CD4-positive, alpha-beta T cell treated with Interleukin-4 for 1 hour (primary cell): ENCODE measurements at regions not wholly inside any gene's neighbourhood (a gene's known extent, or its start where the extent isn't known, plus 50 kb on each side); places are given as distances from the start of the nearest gene placed in this dataset.

Experiments used
- DNase-seq, 2 donors: peaks; one replicate each; pipeline ENCODE4 v3.0.0-alpha.2; 2020 to 2022

GRCh38 chr12:86852451-86852850 is 596.3 kb upstream of the MGAT4C start:
- no peak for DNase-seq

GRCh38 chr12:86838711-86839110 is 582.5 kb upstream of the MGAT4C start:
- DNase-seq, result no peak

- no peak for DNase-seq
Measured at GRCh38 chr12:86838260-86838659, 582.1 kb upstream of the MGAT4C start.

GRCh38 chr12:86837246-86837645 is 581.1 kb upstream of the MGAT4C start:
- no peak for DNase-seq

GRCh38 chr12:86834217-86834616 is 578.0 kb upstream of the MGAT4C start:
- DNase-seq, result no peak

GRCh38 chr12:86827409-86827808 is 571.2 kb upstream of the MGAT4C start:
- DNase-seq, result no peak

- DNase-seq, result no peak
Measured at GRCh38 chr12:86826051-86826450, 569.9 kb upstream of the MGAT4C start.

GRCh38 chr12:86801439-86801838 is 545.2 kb upstream of the MGAT4C start:
- DNase-seq, result no peak

GRCh38 chr12:86799616-86800015 is 543.4 kb upstream of the MGAT4C start:
- DNase-seq, result no peak

GRCh38 chr12:86796550-86796949 is 540.4 kb upstream of the MGAT4C start:
- no peak for DNase-seq

- DNase-seq, result no peak
Measured at GRCh38 chr12:86788661-86789060, 532.5 kb upstream of the MGAT4C start.

GRCh38 chr12:86787419-86787818 is 531.2 kb upstream of the MGAT4C start:
- no peak for DNase-seq

GRCh38 chr12:86777325-86777724 is 521.1 kb upstream of the MGAT4C start:
- DNase-seq, result no peak

GRCh38 chr12:86774841-86775388 is 518.7 kb upstream of the MGAT4C start:
- DNase-seq, result no peak

GRCh38 chr12:86772696-86773095 is 516.5 kb upstream of the MGAT4C start:
- no peak for DNase-seq

GRCh38 chr12:86770871-86771270 is 514.7 kb upstream of the MGAT4C start:
- DNase-seq, result no peak

GRCh38 chr12:86748894-86749293 is 492.7 kb upstream of the MGAT4C start:
- DNase-seq, result no peak

- no peak for DNase-seq
Measured at GRCh38 chr12:86744547-86745212, 488.5 kb upstream of the MGAT4C start.

- DNase-seq, result no peak
Measured at GRCh38 chr12:86743875-86744536, 487.8 kb upstream of the MGAT4C start.

- no peak for DNase-seq
Measured at GRCh38 chr12:86741531-86741930, 485.3 kb upstream of the MGAT4C start.

- no peak for DNase-seq
Measured at GRCh38 chr12:86735851-86736250, 479.7 kb upstream of the MGAT4C start.

- no peak for DNase-seq
Measured at GRCh38 chr12:86735072-86735471, 478.9 kb upstream of the MGAT4C start.

GRCh38 chr12:86730233-86730632 is 474.0 kb upstream of the MGAT4C start:
- DNase-seq, result no peak

GRCh38 chr12:86729739-86730138 is 473.5 kb upstream of the MGAT4C start:
- DNase-seq, result no peak

- DNase-seq, result no peak
Measured at GRCh38 chr12:86727160-86727559, 471.0 kb upstream of the MGAT4C start.
